8988T (cell line): ENCODE measurements at regions not wholly inside any gene's neighbourhood (a gene's known extent, or its start where the extent isn't known, plus 50 kb on each side); places are given as distances from the start of the nearest gene placed in this dataset.

Source experiments
- DNase-seq: peaks from one replicate; pipeline ENCODE4 v3.0.0; 2011

DNA sequence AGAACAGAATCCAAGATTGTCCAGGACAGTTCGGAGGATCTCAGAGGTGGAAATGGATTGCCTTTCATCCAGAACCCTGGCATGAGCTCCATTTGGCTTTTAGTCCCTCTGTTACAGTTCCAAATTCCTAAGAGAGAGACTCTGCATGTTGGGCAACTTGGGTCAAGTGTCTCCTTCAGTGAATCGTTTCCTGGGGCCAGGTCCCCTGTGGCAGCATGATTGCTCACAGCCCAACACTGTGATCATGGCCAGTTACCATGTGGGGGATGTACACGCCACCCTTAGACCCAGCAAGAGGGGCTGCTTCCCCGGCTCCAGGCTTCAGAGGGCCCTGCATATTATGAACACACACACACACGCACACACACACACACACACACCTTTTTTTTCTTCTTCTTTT, 118.6 kb upstream of the GLI2 start:
- DNase-seq: no peak

- no peak for DNase-seq
Observed at GRCh38 chr2:120618830-120619229, 116.8 kb upstream of the GLI2 start.

DNA sequence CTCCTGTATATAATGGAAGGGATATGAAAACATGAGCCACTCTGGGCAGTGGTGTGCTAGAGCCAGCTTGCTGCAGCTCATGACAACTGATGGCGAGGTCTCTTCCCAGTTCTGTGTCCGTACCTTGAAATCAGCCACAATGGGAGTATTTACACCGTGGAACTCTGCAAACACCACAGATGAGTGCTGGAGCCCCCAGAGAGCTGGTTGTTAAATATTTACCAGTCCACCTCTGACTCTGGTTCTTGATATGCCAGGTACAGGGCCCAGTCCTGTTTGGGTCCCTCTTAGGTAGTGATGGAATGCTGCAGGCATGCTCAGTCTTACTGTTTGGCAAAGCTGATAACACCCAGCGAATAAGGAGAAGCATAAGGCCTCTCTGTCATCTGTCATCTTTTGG, 116.1 kb upstream of the GLI2 start:
- DNase-seq: no peak

GRCh38 chr2:120620025-120620793, 115.5 kb upstream of the GLI2 start:
- no peak for DNase-seq

- DNase-seq: no peak
Observed at GRCh38 chr2:120622159-120622869, 113.4 kb upstream of the GLI2 start.

GRCh38 chr2:120622886-120623753, 112.5 kb upstream of the GLI2 start:
- no peak for DNase-seq

GRCh38 chr2:120624061-120624737, 111.5 kb upstream of the GLI2 start:
- DNase-seq: no peak

GRCh38 chr2:120624738-120625446, 110.8 kb upstream of the GLI2 start:
- no peak for DNase-seq

DNA sequence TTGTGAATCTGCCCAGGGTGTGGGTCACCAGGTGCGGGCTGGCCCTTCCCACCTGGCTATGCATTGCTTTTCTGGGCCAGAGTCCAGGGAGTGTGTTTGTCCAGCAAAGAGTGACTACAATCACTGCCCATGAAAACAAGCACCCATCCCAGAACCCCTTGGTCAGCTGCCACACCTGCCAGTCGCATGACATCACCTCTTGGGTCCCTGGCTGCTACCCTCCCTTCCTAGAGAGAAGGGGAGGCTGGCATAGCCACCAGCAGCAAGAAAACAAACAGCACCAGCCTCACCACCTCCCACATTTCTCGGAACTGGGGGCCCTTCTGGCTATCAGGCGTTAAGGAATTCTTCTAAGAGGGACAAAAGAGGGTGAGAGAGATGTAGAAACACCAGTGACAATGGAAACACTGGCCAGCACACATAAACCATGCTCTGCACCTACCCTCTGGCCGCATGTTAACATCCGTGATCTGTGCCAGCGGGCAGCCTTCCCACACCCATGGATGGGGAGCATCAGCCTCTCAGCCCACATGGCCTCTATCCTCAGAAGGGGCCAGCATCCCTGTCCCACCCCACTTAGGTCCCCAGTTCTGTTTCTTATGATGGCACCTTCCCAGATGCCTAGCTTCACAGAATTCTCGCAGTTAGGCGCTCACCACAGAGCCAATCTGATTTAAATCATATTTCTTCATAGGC, 109.7 kb upstream of the GLI2 start:
- no peak for DNase-seq

GRCh38 chr2:120626566-120626965, 109.1 kb upstream of the GLI2 start:
- DNase-seq: no peak

GRCh38 chr2:120628248-120628647, 107.4 kb upstream of the GLI2 start:
- no peak for DNase-seq

DNA sequence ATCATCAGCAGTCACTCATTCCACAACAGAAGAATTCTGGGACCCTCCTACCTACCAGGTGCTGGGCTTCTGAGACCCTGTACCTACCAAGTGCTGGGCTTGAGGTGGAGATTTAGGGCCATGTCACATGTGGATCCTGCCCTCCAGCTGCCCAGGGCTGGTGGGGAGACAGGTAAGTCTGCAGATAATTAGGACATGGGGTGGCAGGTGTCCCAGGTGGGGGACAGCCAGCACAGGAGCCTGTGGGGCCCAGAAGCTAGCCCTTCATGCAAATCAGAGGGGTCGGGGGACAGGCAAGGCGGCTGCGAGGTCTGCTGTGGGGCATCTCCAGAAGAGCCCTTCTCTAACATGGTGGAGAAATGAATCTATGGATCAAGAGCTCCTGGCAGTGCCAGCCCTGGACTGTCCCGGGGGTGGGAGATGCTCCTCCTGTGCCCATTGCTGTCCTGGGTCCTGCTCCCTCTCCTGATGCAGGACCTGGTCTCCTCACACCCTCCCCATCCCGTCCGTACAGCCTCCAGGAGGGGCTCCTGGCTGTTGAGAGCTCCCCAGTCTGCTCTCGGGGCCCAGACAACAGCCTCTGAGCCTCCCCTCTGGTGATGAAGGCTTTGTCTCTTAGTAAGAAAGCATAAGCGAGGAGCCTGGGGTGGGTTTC, 106.3 kb upstream of the GLI2 start:
- DNase-seq: no peak

- no peak for DNase-seq
Observed at GRCh38 chr2:120630031-120630701, 105.5 kb upstream of the GLI2 start.

GRCh38 chr2:120631236-120631635, 104.4 kb upstream of the GLI2 start:
- DNase-seq: no peak

GRCh38 chr2:120631724-120632123, 103.9 kb upstream of the GLI2 start:
- no peak for DNase-seq

DNA sequence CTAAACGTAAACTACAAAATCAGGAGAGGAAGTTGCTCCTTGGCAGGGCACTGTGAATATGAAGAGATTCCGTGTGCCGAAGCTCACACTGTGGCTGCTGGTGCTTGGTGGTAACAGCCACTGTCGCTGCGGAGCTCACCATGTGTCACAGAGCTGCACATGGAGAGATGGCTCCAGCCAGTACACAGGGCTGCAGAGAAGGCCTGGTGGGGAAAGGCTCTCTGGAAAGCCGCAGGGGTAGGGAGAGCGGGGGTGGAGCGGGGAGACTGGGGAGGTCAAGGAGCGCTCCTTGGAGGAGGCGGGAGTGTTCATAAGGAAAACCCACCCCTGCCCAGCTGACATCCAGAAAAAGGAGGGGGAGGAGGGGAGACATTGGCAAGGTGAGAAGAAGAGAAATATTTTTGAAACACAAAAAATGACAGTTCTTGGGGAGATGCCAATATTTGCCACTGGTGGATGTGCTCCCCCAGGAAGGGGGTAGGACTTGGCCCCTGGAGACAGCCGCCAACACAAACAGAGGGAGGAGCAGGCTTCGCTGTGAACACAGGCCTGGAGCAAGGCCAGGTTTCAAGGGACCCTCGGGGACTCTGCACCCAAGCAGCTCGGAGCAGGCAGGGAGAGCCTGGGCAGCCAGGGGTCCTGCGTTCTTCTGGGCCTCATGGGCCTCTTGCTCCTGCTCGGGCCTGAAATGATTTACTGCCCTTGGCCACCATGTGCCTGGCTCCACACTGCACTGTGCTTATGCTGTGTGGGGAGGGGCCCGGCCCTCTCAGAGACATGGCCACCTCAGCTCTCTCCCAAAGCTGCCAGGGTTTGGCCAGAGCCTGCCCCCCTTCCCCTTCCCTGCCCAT, 102.6 kb upstream of the GLI2 start:
- no peak for DNase-seq

- DNase-seq: no peak
Observed at GRCh38 chr2:120634533-120634932, 101.1 kb upstream of the GLI2 start.

DNA sequence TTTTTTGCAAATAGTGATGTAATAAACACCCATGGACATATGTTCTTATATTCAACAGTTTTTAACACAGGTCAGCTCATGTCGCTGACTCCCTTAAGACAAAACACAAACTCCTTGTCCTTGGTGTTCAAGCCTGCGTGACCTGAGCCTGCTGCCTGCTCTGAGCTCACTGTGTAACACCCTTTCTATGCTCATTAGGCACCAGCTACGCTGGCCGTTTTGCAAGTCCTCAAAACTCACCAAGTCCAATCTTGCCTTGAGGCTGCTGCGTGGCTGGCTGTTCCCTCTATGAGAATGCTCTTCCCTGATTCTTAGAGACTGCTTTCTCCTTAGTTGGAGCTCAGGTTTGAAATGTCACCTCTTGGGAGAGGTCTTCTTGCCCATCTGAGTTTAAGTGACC, 100.5 kb upstream of the GLI2 start:
- DNase-seq: no peak

DNA sequence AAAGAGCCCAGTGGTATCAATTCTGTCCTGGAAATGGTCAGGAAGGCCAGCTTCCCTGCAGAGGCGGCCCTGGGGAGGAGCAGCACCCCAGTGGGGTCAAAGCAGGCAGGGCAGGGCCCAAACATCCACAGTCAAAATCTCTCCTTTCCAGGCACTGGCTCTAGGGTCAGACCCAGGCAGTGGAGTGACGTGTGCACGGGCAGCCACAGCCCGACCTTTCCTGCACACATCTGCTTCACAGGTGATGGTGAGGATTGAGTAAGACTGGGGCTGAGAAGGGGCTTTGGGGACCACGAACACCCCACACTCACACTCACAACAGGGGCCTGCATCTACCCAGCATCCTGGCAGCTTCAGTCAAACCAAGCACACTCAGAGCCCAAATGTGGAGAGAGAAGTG, 97.8 kb upstream of the GLI2 start:
- DNase-seq: no peak

DNA sequence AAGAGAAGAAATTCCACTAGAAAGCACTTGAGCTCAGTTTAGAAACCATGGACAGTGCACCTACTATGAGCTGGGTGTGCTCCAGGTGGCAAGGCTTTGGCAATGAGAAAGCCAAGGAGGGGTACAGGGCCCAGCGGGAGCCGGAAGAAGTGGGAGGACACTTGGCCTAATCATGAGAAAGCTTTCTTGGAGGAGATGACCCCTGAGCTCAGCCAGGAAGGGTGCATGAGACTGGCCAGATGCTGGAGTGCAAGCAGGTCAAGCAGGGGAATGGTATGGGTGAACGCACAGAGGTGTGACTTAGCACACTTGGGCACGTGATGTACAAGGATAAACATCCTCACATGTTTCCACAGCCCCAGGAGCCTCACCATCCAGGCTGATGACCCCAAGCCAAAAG, 97.2 kb upstream of the GLI2 start:
- DNase-seq: no peak
